KMS-11 (cell line): ENCODE measurements at regions not wholly inside any gene's neighbourhood (a gene's known extent, or its start where the extent isn't known, plus 50 kb on each side); places are given as distances from the start of the nearest gene placed in this dataset.

ENCODE experiments used
- H2AFZ ChIP-seq: fragments of 200-600 bp; sonication (generic); 2 replicates; pipeline ENCODE4 v1.6.1; 2016; ENCODE audit warnings: antibody characterized with exemption, mixed run types, low read depth
- H3K27ac ChIP-seq: fragments of 200-600 bp; sonication (generic); 2 replicates; pipeline ENCODE4 v1.6.1; 2016; ENCODE audit warnings: mild to moderate bottlenecking, mixed run types
- H3K27me3 ChIP-seq: fragments of 200-600 bp; sonication (generic); 2 replicates; pipeline ENCODE4 v1.6.1; 2017; ENCODE audit warnings: mild to moderate bottlenecking, low read depth, mixed run types, moderate library complexity; ENCODE audit not compliant: insufficient read depth
- H3K36me3 ChIP-seq: fragments of 200-600 bp; sonication (generic); 2 replicates; pipeline ENCODE4 v1.6.1; 2017; ENCODE audit warnings: mild to moderate bottlenecking, mixed run types; ENCODE audit not compliant: insufficient read depth
- H3K4me1 ChIP-seq: fragments of 200-600 bp; sonication (generic); 2 replicates; pipeline ENCODE4 v1.6.1; 2016; ENCODE audit warnings: mild to moderate bottlenecking, low read depth, mixed run types; ENCODE audit not compliant: poor library complexity, severe bottlenecking
- H3K4me2 ChIP-seq: fragments of 200-600 bp; sonication (generic); 2 replicates; pipeline ENCODE4 v1.7.0; 2016; ENCODE audit warnings: mild to moderate bottlenecking, mixed run types
- H3K4me3 ChIP-seq: fragments of 200-600 bp; sonication (generic); IDR thresholded peaks from 2 replicates; pipeline ENCODE4 v1.6.1; 2017; ENCODE audit warnings: low read depth, low read length, mixed read lengths; ENCODE audit not compliant: insufficient read depth
- H3K79me2 ChIP-seq: fragments of 200-600 bp; sonication (generic); 2 replicates; pipeline ENCODE4 v1.6.1; 2016; ENCODE audit warnings: low read depth, mixed run types; ENCODE audit not compliant: insufficient read depth
- H3K9ac ChIP-seq: fragments of 200-600 bp; sonication (generic); 2 replicates; pipeline ENCODE4 v1.6.1; 2016; ENCODE audit warnings: mild to moderate bottlenecking, mixed run types
- H4K20me1 ChIP-seq: fragments of 200-600 bp; sonication (generic); 2 replicates; pipeline ENCODE4 v1.6.1; 2016; ENCODE audit warnings: mild to moderate bottlenecking, mixed run types; ENCODE audit not compliant: insufficient read depth
- TF ChIP-seq, protein P1 (sequence below): fragments of 200-600 bp; sonication (generic); conservative IDR thresholded peaks from 2 replicates; pipeline ENCODE4 v1.6.1; 2017; ENCODE audit warnings: low read depth, mild to moderate bottlenecking, antibody characterized with exemption, low read length, moderate library complexity, mixed read lengths

DNA sequence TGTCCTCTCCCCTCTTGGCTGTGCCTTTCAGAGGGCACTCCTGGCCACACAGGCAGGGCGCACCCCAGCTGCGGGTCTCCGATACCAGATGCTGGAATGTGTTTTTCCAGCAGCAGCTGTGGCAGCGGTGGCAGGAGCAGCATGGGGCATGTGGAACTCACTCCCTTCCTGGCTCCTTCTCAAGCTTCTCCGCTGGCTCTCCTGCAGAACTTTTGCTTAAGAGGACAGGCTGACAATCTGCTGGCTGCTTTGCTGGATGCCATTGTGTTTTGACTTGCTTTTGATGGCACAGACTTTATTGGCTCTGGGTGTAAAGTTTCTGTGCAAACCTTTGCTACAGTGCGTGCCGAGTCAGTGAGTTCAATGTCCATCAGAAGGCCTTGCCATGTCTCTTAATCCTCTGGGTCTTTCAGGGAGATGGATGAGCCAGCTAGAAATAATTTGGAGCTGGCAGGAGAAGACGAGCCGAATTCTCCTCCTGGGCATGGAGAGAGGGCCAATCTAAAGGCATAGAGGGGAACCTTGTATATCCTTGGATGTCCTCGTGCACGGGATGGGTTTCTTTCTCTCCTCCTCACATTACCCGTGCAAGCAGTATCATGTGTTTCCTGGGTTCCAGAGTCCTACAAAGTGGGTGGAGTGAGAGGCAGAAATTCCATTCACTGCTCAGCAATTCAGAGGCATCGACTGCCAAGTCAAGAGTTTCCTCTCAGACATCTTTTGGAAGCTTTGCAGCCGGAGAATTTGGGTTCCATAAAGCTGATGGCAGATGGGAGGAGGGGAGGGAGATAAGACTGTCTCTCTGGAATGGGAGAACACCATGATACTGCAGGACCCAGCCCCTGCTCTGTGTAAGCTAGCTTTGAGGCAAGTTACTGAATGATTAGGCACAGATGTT is 231.2 kb downstream of the FGF9 start:
- Histone ChIP-seq H3K4me3 (no peak overlapping the region), H3K4me2 (no peak overlapping the region), H3K27me3 (no peaks in the 10 kb centered on the region), H4K20me1 (no peaks in the 10 kb centered on the region), H2AFZ (no peak overlapping the region), H3K9ac (no peak overlapping the region), H3K4me1 (no peaks in the 10 kb centered on the region), H3K27ac (no peak overlapping the region), H3K79me2 (no peaks in the 10 kb centered on the region), H3K36me3 (no peaks in the 10 kb centered on the region)
- TF ChIP-seq, protein P1, sequence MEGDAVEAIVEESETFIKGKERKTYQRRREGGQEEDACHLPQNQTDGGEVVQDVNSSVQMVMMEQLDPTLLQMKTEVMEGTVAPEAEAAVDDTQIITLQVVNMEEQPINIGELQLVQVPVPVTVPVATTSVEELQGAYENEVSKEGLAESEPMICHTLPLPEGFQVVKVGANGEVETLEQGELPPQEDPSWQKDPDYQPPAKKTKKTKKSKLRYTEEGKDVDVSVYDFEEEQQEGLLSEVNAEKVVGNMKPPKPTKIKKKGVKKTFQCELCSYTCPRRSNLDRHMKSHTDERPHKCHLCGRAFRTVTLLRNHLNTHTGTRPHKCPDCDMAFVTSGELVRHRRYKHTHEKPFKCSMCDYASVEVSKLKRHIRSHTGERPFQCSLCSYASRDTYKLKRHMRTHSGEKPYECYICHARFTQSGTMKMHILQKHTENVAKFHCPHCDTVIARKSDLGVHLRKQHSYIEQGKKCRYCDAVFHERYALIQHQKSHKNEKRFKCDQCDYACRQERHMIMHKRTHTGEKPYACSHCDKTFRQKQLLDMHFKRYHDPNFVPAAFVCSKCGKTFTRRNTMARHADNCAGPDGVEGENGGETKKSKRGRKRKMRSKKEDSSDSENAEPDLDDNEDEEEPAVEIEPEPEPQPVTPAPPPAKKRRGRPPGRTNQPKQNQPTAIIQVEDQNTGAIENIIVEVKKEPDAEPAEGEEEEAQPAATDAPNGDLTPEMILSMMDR, result no peak

DNA sequence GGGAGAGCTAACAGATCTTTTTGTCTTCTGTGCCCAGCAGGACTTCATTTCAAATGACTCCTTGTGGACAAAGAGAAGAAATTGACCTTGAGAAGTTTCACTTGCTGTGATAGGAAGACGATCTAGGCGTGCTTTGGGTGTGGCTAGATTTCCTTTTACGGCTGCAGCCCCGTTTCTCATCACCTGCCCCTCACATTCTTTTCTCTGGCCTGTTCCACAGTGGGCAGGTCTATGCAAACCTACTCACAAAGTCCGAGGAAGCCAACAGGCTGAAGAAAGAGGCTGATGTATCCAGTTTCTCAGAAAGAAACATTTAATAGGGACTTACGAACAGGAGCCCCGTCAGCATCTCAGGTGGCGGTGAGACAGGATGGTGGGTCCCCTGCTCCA is 231.8 kb downstream of the FGF9 start:
- H4K20me1 ChIP-seq, result no peaks in the 10 kb centered on the region
- no peak overlapping the region for H3K9ac ChIP-seq
- H3K4me3 ChIP-seq, result no peak overlapping the region
- no peaks in the 10 kb centered on the region for H3K4me1 ChIP-seq
- H3K36me3 ChIP-seq, result no peaks in the 10 kb centered on the region
- no peaks in the 10 kb centered on the region for H3K79me2 ChIP-seq
- H2AFZ ChIP-seq, result no peak overlapping the region
- H3K4me2 ChIP-seq, result no peak overlapping the region
- no peaks in the 10 kb centered on the region for H3K27me3 ChIP-seq
- TF ChIP-seq, protein P1, result no peak
- H3K27ac ChIP-seq, result no peak overlapping the region

DNA sequence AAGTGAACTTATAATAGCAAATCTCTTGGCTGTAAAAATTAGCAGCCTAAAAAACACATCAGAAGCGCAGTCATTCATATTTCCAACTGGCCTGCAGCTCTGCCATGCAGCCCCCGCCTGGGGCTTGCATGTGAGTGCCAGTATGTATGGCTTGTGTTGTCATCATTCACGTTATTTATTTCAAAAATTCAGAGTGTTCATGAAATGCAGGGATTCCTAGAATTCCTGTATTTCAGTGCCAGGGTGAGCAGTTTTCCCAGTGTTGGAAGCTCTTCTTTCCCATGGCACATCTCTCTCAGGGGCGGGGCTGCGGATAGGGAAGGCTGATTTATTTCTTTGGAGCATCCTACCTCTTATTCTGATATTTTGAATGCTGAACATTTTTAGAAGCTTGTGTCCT is 234.6 kb downstream of the FGF9 start:
- H3K27ac ChIP-seq, result no peak overlapping the region
- no peak overlapping the region for H3K4me3 ChIP-seq
- no peaks in the 10 kb centered on the region for H3K79me2 ChIP-seq
- no peaks in the 10 kb centered on the region for H4K20me1 ChIP-seq
- TF ChIP-seq, protein P1, result no peak
- no peak overlapping the region for H3K9ac ChIP-seq
- no peak overlapping the region for H2AFZ ChIP-seq
- no peaks in the 10 kb centered on the region for H3K4me1 ChIP-seq
- H3K4me2 ChIP-seq, result no peak overlapping the region
- H3K27me3 ChIP-seq, result no peaks in the 10 kb centered on the region
- no peaks in the 10 kb centered on the region for H3K36me3 ChIP-seq

DNA sequence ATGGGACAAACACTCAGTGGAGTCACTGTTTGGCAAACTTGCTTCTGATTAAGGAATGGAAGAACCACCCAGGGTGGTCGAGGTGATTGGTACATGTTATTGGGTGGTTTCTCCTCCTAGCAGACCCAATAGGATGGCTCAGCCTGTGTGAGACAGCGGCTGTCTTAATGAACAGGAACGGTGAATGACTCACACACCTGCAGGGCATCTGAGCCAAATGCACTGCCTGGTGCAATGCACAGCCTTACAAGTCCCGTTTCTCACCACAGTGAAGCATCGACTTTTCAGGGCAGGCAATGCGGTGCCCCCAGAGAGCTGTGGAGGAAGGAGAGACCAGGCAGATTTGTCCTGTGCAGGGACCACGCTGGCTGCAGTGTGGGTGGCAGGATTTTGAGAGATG is 238.5 kb downstream of the FGF9 start:
- Histone ChIP-seq H4K20me1 (no peaks in the 10 kb centered on the region), H3K27ac (no peak overlapping the region), H3K4me1 (no peaks in the 10 kb centered on the region), H3K9ac (no peak overlapping the region), H3K79me2 (no peaks in the 10 kb centered on the region), H2AFZ (no peak overlapping the region), H3K4me3 (no peak overlapping the region), H3K4me2 (no peak overlapping the region), H3K36me3 (no peaks in the 10 kb centered on the region), H3K27me3 (no peaks in the 10 kb centered on the region)
- TF ChIP-seq, protein P1, result no peak
